ENCODE measurements at regions not wholly inside any gene's neighbourhood (a gene's known extent, or its start where the extent isn't known, plus 50 kb on each side); places are given as distances from the start of the nearest gene placed in this dataset.

- TF ChIP-seq CTCF (conservative IDR thresholded peaks at IDR 0.05; ENCODE audit: low read length) (no peak), EZH2phosphoT487 (IDR thresholded peaks at IDR 0.05; ENCODE audit: borderline replicate concordance) (no peak)
Measured at GRCh38 chr1:30511563-30511962, 211.8 kb downstream of the MATN1 start.
